GM12878 (cell line): ENCODE measurements at regions not wholly inside any gene's neighbourhood (a gene's known extent, or its start where the extent isn't known, plus 50 kb on each side); places are given as distances from the start of the nearest gene placed in this dataset.

Experiments
- ATAC-seq: fragments of 200-7000 bp; cut with Tn5 transposase; 3 replicates; pipeline ENCODE4 v1.9.1; 2020; ENCODE audit warnings: mild to moderate bottlenecking, moderate library complexity
- BruUV-seq: library from RNA; stranded (reverse); fragments of 400-500 nt; replicated peaks from 2 replicates; lab custom pipeline; 2021; lab: Mats Ljungman, UMichigan
- CTCF ChIA-PET: fragments of 300-600 bp; sonication (Branson Sonifier 250); formaldehyde crosslinking; extraction: SDS; loops from one replicate; lab custom pipeline; 2021; ENCODE audit warnings: inconsistent platforms; lab: Yijun Ruan, JAX
- POLR2A ChIA-PET: fragments of 350-600 bp; formaldehyde crosslinking; extraction: SDS; loops from one replicate; lab custom pipeline; 2021; ENCODE audit warnings: inconsistent platforms; lab: Charles Lee
- RAD21 ChIA-PET: fragments of 300-600 bp; sonication (Branson Sonifier 250); formaldehyde crosslinking; loops from one replicate; lab custom pipeline; 2023; ENCODE audit warnings: antibody characterized with exemption; ENCODE audit not compliant: unreplicated experiment; lab: Charles Lee
- SMC1A ChIA-PET: fragments of 300-600 bp; sonication (Branson Sonifier 250); formaldehyde crosslinking; loops from one replicate; lab custom pipeline; 2023; ENCODE audit not compliant: unreplicated experiment, uncharacterized antibody; lab: Charles Lee
- DNase-seq: peaks from one replicate; pipeline ENCODE4 v3.0.0-alpha.2; 2011; ENCODE audit warnings: low read depth, low spot score
- FAIRE-seq: peaks from 3 replicates; lab custom pipeline; 2011; peaks lifted over from hg19 to GRCh38; lab: Jason Lieb, UNC
- H2AFZ ChIP-seq: 2 replicates; pipeline ENCODE4 v1.6.0; 2011; ENCODE audit warnings: low read depth, low read length, control low read depth; ENCODE audit not compliant: control insufficient read depth
- H3K27ac ChIP-seq: 2 replicates; pipeline ENCODE4 v1.5.1; 2011; ENCODE audit warnings: control low read depth; ENCODE audit not compliant: control insufficient read depth, insufficient read depth
- H3K27me3 ChIP-seq, 2 experiments: replicated peaks in 1 of 2; 2 replicates each; pipeline versions ENCODE4 v1.6.0 to v1.6.1; 2011; ENCODE audit warnings: low read length in 1 of 2; ENCODE audit not compliant: control insufficient read depth in 2 of 2, insufficient read depth in 2 of 2
- H3K36me3 ChIP-seq, 2 experiments: 2 replicates each; pipeline ENCODE4 v1.5.1; 2011; ENCODE audit warnings: low read length in 1 of 2; ENCODE audit not compliant: control insufficient read depth in 2 of 2, insufficient read depth in 2 of 2
- H3K4me1 ChIP-seq: 2 replicates; pipeline ENCODE4 v1.6.1; 2011; ENCODE audit warnings: mild to moderate bottlenecking, low read length, moderate library complexity, mixed read lengths; ENCODE audit not compliant: control insufficient read depth, insufficient read depth
- H3K4me2 ChIP-seq: 2 replicates; pipeline ENCODE4 v1.6.0; 2011; ENCODE audit warnings: control low read depth; ENCODE audit not compliant: control insufficient read depth, insufficient read depth
- H3K4me3 ChIP-seq: fragments of 200-600 bp; sonication (generic); 2 replicates; pipeline ENCODE4 v1.5.1; 2016
- H3K79me2 ChIP-seq: 2 replicates; pipeline ENCODE4 v1.6.0; 2011; ENCODE audit warnings: low read length; ENCODE audit not compliant: control insufficient read depth, insufficient read depth
- H3K9ac ChIP-seq: 2 replicates; pipeline ENCODE4 v1.8.0; 2011; ENCODE audit warnings: low read length, control low read depth, mixed read lengths; ENCODE audit not compliant: control insufficient read depth, insufficient read depth
- H3K9me3 ChIP-seq: replicated peaks from 3 replicates; pipeline ENCODE4 v1.5.1; 2011; ENCODE audit warnings: mild to moderate bottlenecking, low read length; ENCODE audit not compliant: control insufficient read depth, insufficient read depth
- H4K20me1 ChIP-seq: 2 replicates; pipeline ENCODE4 v1.6.0; 2011; ENCODE audit not compliant: control insufficient read depth, insufficient read depth
- ESRRA ChIP-seq: IDR thresholded peaks from 2 replicates; pipeline ENCODE4 v1.6.1; 2012; ENCODE audit warnings: mild to moderate bottlenecking, low read length, improper control_type of control experiment
- KAT2A ChIP-seq: conservative IDR thresholded peaks from 2 replicates; pipeline ENCODE4 v1.6.1; 2011; ENCODE audit warnings: low read depth, low read length; ENCODE audit not compliant: control insufficient read depth
- TBL1XR1 ChIP-seq: IDR thresholded peaks from 2 replicates; pipeline ENCODE4 v1.6.1; 2012; ENCODE audit warnings: low read depth, low read length, improper control_type of control experiment
- ZNF24 ChIP-seq: fragments of 450-650 bp; IDR thresholded peaks from 2 replicates; pipeline ENCODE4 v1.6.1; 2017; ENCODE audit warnings: antibody characterized with exemption, mild to moderate bottlenecking
- ZNF274 ChIP-seq: IDR thresholded peaks from one replicate; pipeline ENCODE4 v1.8.0; 2011; ENCODE audit not compliant: insufficient read length, insufficient read depth
- WGBS: methylation state at CpG from one replicate; pipeline ENCODE4 v1.1.6; 2016; ENCODE audit warnings: low lambda C conversion rate; ENCODE audit not compliant: insufficient replicate concordance, insufficient coverage; ENCODE audit errors: missing lambda C conversion rate; 5-methylcytosine and 5-hydroxymethylcytosine counted together
- in situ Hi-C: fragments of 300-500 bp; cut with MboI; formaldehyde crosslinking; loops from 9 replicates; pipeline ENCODE4 v1.14.3; 2018; ENCODE audit warnings: mixed read lengths
- intact Hi-C: fragments of 100-400 bp; cut with micrococcal nuclease; formaldehyde crosslinking; loops from one replicate; pipeline ENCODE4 v1.14.2; 2022; ENCODE audit not compliant: unreplicated experiment
- TF ChIP-seq, protein P1 (sequence below): IDR thresholded peaks from 2 replicates; pipeline ENCODE4 v1.6.1; 2012; ENCODE audit warnings: mild to moderate bottlenecking, low read depth, low read length
- TF ChIP-seq, protein P2 (sequence below): fragments of 150-350 bp; IDR thresholded peaks from 2 replicates; pipeline ENCODE4 v1.6.1; 2016; ENCODE audit warnings: low read depth, low read length

DNA sequence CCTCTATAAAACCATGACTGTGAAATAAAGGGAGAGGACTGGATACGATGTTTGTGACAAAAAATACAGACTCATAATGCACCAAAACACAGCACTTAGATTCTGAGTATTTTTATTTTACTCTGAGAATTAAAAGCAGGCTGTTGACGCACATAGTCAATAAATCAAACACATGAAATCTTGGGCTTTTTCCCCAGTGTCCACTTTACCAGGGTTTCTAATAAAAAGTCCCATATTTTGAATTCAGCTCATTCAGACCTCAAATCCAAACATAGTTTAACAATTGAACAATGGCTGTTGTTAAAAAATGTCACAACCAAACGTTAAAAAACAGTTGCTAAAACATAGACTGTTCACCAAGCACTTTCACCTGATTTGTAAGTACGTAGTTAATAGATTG is 553.4 kb downstream of the LTN1 start:
- CTCF ChIA-PET: no interaction called here
- no peaks in the 10 kb centered on the region for H3K9me3 ChIP-seq
- TF ChIP-seq ESRRA: no peak
- TF ChIP-seq ZNF24: no peak
- TF ChIP-seq KAT2A: no peak
- no peak for TF ChIP-seq ZNF274
- TF ChIP-seq, all 136 proteins: peak for 0
- ChIA-PET POLR2A (no interaction called here), RAD21 (no interaction called here), SMC1A (no interaction called here)
- Histone ChIP-seq H3K4me2 (no peak overlapping the region), H3K79me2 (no peaks in the 10 kb centered on the region), H3K4me1 (no peaks in the 10 kb centered on the region), H3K27me3 (no peaks in the 10 kb centered on the region), H2AFZ (no peak overlapping the region), H3K9ac (no peak overlapping the region), H4K20me1 (no peaks in the 10 kb centered on the region), H3K27ac (no peak overlapping the region), H3K4me3 (no peak overlapping the region), H3K36me3 (no peaks in the 10 kb centered on the region)
- in situ Hi-C loops: no loop called here
- WGBS: 22% methylated on average over 4 of the region's 4 CpGs
- no peak for ATAC-seq
- intact Hi-C loops: no loop called here
- no TSS peak for BruUV-seq
- no peak for FAIRE-seq
- no peak for DNase-seq

DNA sequence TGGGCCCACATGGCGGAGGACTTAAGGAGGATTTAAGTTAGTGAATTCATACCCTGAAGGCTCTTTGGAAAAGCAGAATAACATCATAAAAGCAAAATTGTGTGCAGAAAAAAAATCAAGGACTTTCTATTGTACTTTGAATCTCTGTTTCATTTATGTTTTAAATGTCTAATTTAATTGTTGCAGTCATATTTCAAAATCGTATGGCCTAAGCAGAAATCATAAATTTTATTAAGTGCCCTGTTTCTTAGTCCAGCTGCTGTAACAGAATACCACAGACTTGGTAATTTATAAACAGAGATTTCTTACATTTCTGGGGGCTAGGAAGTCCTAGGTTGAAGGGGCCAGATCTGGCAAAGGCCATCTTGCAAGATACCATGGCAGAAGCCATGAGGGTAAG is 555.6 kb downstream of the LTN1 start:
- TF ChIP-seq, protein P1, sequence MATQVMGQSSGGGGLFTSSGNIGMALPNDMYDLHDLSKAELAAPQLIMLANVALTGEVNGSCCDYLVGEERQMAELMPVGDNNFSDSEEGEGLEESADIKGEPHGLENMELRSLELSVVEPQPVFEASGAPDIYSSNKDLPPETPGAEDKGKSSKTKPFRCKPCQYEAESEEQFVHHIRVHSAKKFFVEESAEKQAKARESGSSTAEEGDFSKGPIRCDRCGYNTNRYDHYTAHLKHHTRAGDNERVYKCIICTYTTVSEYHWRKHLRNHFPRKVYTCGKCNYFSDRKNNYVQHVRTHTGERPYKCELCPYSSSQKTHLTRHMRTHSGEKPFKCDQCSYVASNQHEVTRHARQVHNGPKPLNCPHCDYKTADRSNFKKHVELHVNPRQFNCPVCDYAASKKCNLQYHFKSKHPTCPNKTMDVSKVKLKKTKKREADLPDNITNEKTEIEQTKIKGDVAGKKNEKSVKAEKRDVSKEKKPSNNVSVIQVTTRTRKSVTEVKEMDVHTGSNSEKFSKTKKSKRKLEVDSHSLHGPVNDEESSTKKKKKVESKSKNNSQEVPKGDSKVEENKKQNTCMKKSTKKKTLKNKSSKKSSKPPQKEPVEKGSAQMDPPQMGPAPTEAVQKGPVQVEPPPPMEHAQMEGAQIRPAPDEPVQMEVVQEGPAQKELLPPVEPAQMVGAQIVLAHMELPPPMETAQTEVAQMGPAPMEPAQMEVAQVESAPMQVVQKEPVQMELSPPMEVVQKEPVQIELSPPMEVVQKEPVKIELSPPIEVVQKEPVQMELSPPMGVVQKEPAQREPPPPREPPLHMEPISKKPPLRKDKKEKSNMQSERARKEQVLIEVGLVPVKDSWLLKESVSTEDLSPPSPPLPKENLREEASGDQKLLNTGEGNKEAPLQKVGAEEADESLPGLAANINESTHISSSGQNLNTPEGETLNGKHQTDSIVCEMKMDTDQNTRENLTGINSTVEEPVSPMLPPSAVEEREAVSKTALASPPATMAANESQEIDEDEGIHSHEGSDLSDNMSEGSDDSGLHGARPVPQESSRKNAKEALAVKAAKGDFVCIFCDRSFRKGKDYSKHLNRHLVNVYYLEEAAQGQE: no peak
- no peak for TF ChIP-seq TBL1XR1
- TF ChIP-seq, protein P2, sequence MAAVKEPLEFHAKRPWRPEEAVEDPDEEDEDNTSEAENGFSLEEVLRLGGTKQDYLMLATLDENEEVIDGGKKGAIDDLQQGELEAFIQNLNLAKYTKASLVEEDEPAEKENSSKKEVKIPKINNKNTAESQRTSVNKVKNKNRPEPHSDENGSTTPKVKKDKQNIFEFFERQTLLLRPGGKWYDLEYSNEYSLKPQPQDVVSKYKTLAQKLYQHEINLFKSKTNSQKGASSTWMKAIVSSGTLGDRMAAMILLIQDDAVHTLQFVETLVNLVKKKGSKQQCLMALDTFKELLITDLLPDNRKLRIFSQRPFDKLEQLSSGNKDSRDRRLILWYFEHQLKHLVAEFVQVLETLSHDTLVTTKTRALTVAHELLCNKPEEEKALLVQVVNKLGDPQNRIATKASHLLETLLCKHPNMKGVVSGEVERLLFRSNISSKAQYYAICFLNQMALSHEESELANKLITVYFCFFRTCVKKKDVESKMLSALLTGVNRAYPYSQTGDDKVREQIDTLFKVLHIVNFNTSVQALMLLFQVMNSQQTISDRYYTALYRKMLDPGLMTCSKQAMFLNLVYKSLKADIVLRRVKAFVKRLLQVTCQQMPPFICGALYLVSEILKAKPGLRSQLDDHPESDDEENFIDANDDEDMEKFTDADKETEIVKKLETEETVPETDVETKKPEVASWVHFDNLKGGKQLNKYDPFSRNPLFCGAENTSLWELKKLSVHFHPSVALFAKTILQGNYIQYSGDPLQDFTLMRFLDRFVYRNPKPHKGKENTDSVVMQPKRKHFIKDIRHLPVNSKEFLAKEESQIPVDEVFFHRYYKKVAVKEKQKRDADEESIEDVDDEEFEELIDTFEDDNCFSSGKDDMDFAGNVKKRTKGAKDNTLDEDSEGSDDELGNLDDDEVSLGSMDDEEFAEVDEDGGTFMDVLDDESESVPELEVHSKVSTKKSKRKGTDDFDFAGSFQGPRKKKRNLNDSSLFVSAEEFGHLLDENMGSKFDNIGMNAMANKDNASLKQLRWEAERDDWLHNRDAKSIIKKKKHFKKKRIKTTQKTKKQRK: no peak
- DNase-seq (no peak), FAIRE-seq (no peak), ATAC-seq (no peak)
- Histone ChIP-seq H3K4me1 (no peaks in the 10 kb centered on the region), H3K27me3 (no peaks in the 10 kb centered on the region), H3K4me2 (no peak overlapping the region), H3K79me2 (no peaks in the 10 kb centered on the region), H3K9ac (no peak overlapping the region), H3K9me3 (no peaks in the 10 kb centered on the region), H3K36me3 (no peaks in the 10 kb centered on the region), H2AFZ (no peak overlapping the region), H4K20me1 (no peaks in the 10 kb centered on the region), H3K27ac (no peak overlapping the region), H3K4me3 (no peak overlapping the region)
- RAD21 ChIA-PET: no interaction called here
- SMC1A ChIA-PET: no interaction called here
- intact Hi-C loops: no loop called here
- in situ Hi-C loops: no loop called here
- BruUV-seq: no TSS peak
- 41% methylated on average over 2 of the region's 2 CpGs for WGBS
- POLR2A ChIA-PET: no interaction called here
- CTCF ChIA-PET: no interaction called here
